ENCODE measurements at regions not wholly inside any gene's neighbourhood (a gene's known extent, or its start where the extent isn't known, plus 50 kb on each side); places are given as distances from the start of the nearest gene placed in this dataset.

- no peak for TF ChIP-seq GATA2 (IDR thresholded peaks at IDR 0.05; ENCODE audit: low read depth, low read length)
- no peak for TF ChIP-seq GATA3 (IDR thresholded peaks at IDR 0.05; ENCODE audit: low read depth, low read length)
These were observed 131.4 kb downstream of the BTBD3 start for GRCh38 chr20:12049125-12049524.

GRCh38 chr20:12051206-12052163 lies 133.8 kb downstream of the BTBD3 start:
- no peak for TF ChIP-seq GATA2 (IDR thresholded peaks at IDR 0.05; ENCODE audit: low read depth, low read length)
- TF ChIP-seq GATA3 (IDR thresholded peaks at IDR 0.05; ENCODE audit: low read depth, low read length) = no peak

- TF ChIP-seq GATA2 (IDR thresholded peaks at IDR 0.05; ENCODE audit: low read depth, low read length) (no peak), GATA3 (IDR thresholded peaks at IDR 0.05; ENCODE audit: low read depth, low read length) (no peak)
These were observed 135.7 kb downstream of the BTBD3 start for GRCh38 chr20:12053353-12053752.

- TF ChIP-seq GATA3 (IDR thresholded peaks at IDR 0.05; ENCODE audit: low read depth, low read length) (no peak), GATA2 (IDR thresholded peaks at IDR 0.05; ENCODE audit: low read depth, low read length) (no peak)
These were observed 136.9 kb downstream of the BTBD3 start for GRCh38 chr20:12054556-12054955.

GRCh38 chr20:12055161-12055560 lies 137.5 kb downstream of the BTBD3 start:
- TF ChIP-seq GATA3 (IDR thresholded peaks at IDR 0.05; ENCODE audit: low read depth, low read length) = no peak
- no peak for TF ChIP-seq GATA2 (IDR thresholded peaks at IDR 0.05; ENCODE audit: low read depth, low read length)

- TF ChIP-seq GATA3 (IDR thresholded peaks at IDR 0.05; ENCODE audit: low read depth, low read length) (no peak), GATA2 (IDR thresholded peaks at IDR 0.05; ENCODE audit: low read depth, low read length) (no peak)
These were observed 139.1 kb downstream of the BTBD3 start for GRCh38 chr20:12056839-12057238.

GRCh38 chr20:12057778-12058177 lies 140.1 kb downstream of the BTBD3 start:
- TF ChIP-seq GATA2 (IDR thresholded peaks at IDR 0.05; ENCODE audit: low read depth, low read length) (no peak), GATA3 (IDR thresholded peaks at IDR 0.05; ENCODE audit: low read depth, low read length) (no peak)

GRCh38 chr20:12058216-12058615 lies 140.5 kb downstream of the BTBD3 start:
- TF ChIP-seq GATA2 (IDR thresholded peaks at IDR 0.05; ENCODE audit: low read depth, low read length) (no peak), GATA3 (IDR thresholded peaks at IDR 0.05; ENCODE audit: low read depth, low read length) (no peak)

- TF ChIP-seq GATA3 (IDR thresholded peaks at IDR 0.05; ENCODE audit: low read depth, low read length) = no peak
- no peak for TF ChIP-seq GATA2 (IDR thresholded peaks at IDR 0.05; ENCODE audit: low read depth, low read length)
These were observed 143.8 kb downstream of the BTBD3 start for GRCh38 chr20:12061466-12061865.

- peak; percentile 29; the same call in 1 of the 2 replicates for TF ChIP-seq GATA2 (IDR thresholded peaks at IDR 0.05; ENCODE audit: low read depth, low read length)
- TF ChIP-seq GATA3 (IDR thresholded peaks at IDR 0.05; ENCODE audit: low read depth, low read length) = peak; percentile 34; the same call in 1 of the 2 replicates
These were observed 145.5 kb downstream of the BTBD3 start for GRCh38 chr20:12063106-12063684.

GRCh38 chr20:12064540-12064939 lies 146.8 kb downstream of the BTBD3 start:
- TF ChIP-seq GATA2 (IDR thresholded peaks at IDR 0.05; ENCODE audit: low read depth, low read length) = no peak
- TF ChIP-seq GATA3 (IDR thresholded peaks at IDR 0.05; ENCODE audit: low read depth, low read length) = no peak

- TF ChIP-seq GATA2 (IDR thresholded peaks at IDR 0.05; ENCODE audit: low read depth, low read length) (no peak), GATA3 (IDR thresholded peaks at IDR 0.05; ENCODE audit: low read depth, low read length) (no peak)
These were observed 150.0 kb downstream of the BTBD3 start for GRCh38 chr20:12067686-12068085.

GRCh38 chr20:12068121-12068520 lies 150.4 kb downstream of the BTBD3 start:
- TF ChIP-seq GATA3 (IDR thresholded peaks at IDR 0.05; ENCODE audit: low read depth, low read length) (no peak), GATA2 (IDR thresholded peaks at IDR 0.05; ENCODE audit: low read depth, low read length) (no peak)

- TF ChIP-seq GATA2 (IDR thresholded peaks at IDR 0.05; ENCODE audit: low read depth, low read length) (no peak), GATA3 (IDR thresholded peaks at IDR 0.05; ENCODE audit: low read depth, low read length) (no peak)
These were observed 151.5 kb downstream of the BTBD3 start for GRCh38 chr20:12069181-12069580.

All from SH-SY5Y (cell line).